Liver (tissue), 8 donors: ENCODE measurements at regions not wholly inside any gene's neighbourhood (a gene's known extent, or its start where the extent isn't known, plus 50 kb on each side); places are given as distances from the start of the nearest gene placed in this dataset.

ENCODE experiments used
- DNase-seq: peaks from one replicate; pipeline ENCODE4 v3.0.0-alpha.2; 2017; ENCODE audit warnings: low spot score
- H3K27ac ChIP-seq, 2 donors: one replicate each; pipeline ENCODE4 v1.7.0; 2013; ENCODE audit warnings: inconsistent platforms in 2 of 2, low read length in 2 of 2, control low read depth in 1 of 2, low read depth in 1 of 2, mild to moderate bottlenecking in 1 of 2
- H3K27me3 ChIP-seq, 4 donors: one replicate each; pipeline versions ENCODE4 v1.6.1 to v1.7.0; 2013; ENCODE audit warnings: low read length in 3 of 4, inconsistent platforms in 1 of 4, mild to moderate bottlenecking in 1 of 4, moderate library complexity in 1 of 4; ENCODE audit not compliant: control insufficient read depth in 4 of 4, insufficient read depth in 4 of 4
- H3K36me3 ChIP-seq, 4 donors: one replicate each; pipeline versions ENCODE4 v1.6.1 to v1.7.0; 2013; ENCODE audit warnings: low read length in 3 of 4, mild to moderate bottlenecking in 3 of 4, low read depth in 1 of 4, moderate library complexity in 1 of 4; ENCODE audit not compliant: control insufficient read depth in 4 of 4, insufficient read depth in 3 of 4
- H3K4me1 ChIP-seq, 4 donors: one replicate each; pipeline versions ENCODE4 v1.6.1 to v1.7.0; 2013; ENCODE audit warnings: low read length in 3 of 4, mild to moderate bottlenecking in 3 of 4, moderate library complexity in 1 of 4; ENCODE audit not compliant: control insufficient read depth in 4 of 4, insufficient read depth in 4 of 4
- H3K4me3 ChIP-seq, 3 donors: one replicate each; pipeline versions ENCODE4 v1.6.1 to v1.7.0; 2013; ENCODE audit warnings: low read length in 3 of 3, control low read depth in 1 of 3, low read depth in 1 of 3, mild to moderate bottlenecking in 1 of 3
- H3K9ac ChIP-seq, 2 donors: one replicate each; pipeline ENCODE4 v1.7.0; 2013; ENCODE audit warnings: low read length in 2 of 2, mild to moderate bottlenecking in 2 of 2, moderate library complexity in 2 of 2, control low read depth in 1 of 2, low read depth in 1 of 2
- H3K9me3 ChIP-seq, 4 donors: one replicate each; pipeline versions ENCODE4 v1.6.1 to v1.7.0; 2013; ENCODE audit warnings: low read length in 3 of 4; ENCODE audit not compliant: control insufficient read depth in 4 of 4
- ATF3 ChIP-seq: IDR thresholded peaks from 2 replicates; pipeline ENCODE4 v1.6.1; 2016; ENCODE audit warnings: antibody characterized with exemption
- CTCF ChIP-seq: fragments of 150-350 bp; IDR thresholded peaks from 2 replicates; pipeline ENCODE4 v1.5.1; 2017; ENCODE audit warnings: improper control_type of control experiment, low read depth, low read length; ENCODE audit not compliant: missing input control
- EGR1 ChIP-seq, 2 donors: IDR thresholded peaks; 2 replicates each; pipeline ENCODE4 v1.6.1; 2016 to 2018; ENCODE audit warnings: antibody characterized with exemption in 2 of 2, low read depth in 2 of 2
- FOXA1 ChIP-seq: IDR thresholded peaks from 2 replicates; pipeline ENCODE4 v1.6.1; 2016; ENCODE audit warnings: antibody characterized with exemption
- FOXA2 ChIP-seq: IDR thresholded peaks from 2 replicates; pipeline ENCODE4 v1.6.1; 2016; ENCODE audit warnings: antibody characterized with exemption
- GABPA ChIP-seq, 2 donors: IDR thresholded peaks in 1 of 2; conservative IDR thresholded peaks in 1 of 2; 2 replicates each; pipeline ENCODE4 v1.6.1; 2016; ENCODE audit warnings: antibody characterized with exemption in 2 of 2, mild to moderate bottlenecking in 1 of 2, moderate library complexity in 1 of 2
- HNF4G ChIP-seq: IDR thresholded peaks from 2 replicates; pipeline ENCODE4 v1.6.1; 2016; ENCODE audit warnings: antibody characterized with exemption
- MAX ChIP-seq: IDR thresholded peaks from 2 replicates; pipeline ENCODE4 v1.6.1; 2016; ENCODE audit warnings: antibody characterized with exemption
- NR2F2 ChIP-seq: IDR thresholded peaks from 2 replicates; pipeline ENCODE4 v1.6.1; 2016; ENCODE audit warnings: antibody characterized with exemption
- RAD21 ChIP-seq, 2 donors: IDR thresholded peaks; 2 replicates each; pipeline ENCODE4 v1.6.1; 2016; ENCODE audit warnings: antibody characterized with exemption in 2 of 2, mild to moderate bottlenecking in 2 of 2
- REST ChIP-seq: IDR thresholded peaks from 2 replicates; pipeline ENCODE4 v1.6.1; 2016; ENCODE audit warnings: antibody characterized with exemption, mild to moderate bottlenecking
- RXRA ChIP-seq, 2 donors: IDR thresholded peaks; 2 replicates each; pipeline ENCODE4 v1.6.1; 2017 to 2018; ENCODE audit warnings: antibody characterized with exemption in 2 of 2, mild to moderate bottlenecking in 1 of 2
- SP1 ChIP-seq: IDR thresholded peaks from 2 replicates; pipeline ENCODE4 v1.6.1; 2018; ENCODE audit warnings: antibody characterized with exemption, mild to moderate bottlenecking
- TAF1 ChIP-seq: conservative IDR thresholded peaks from 2 replicates; pipeline ENCODE4 v1.6.1; 2016; ENCODE audit warnings: antibody characterized with exemption, mild to moderate bottlenecking
- WGBS: extraction: QIAGEN DNeasy Blood & Tissue Kit; methylation state at CpG from one replicate; pipeline ENCODE4 v1.1.7; 2013; 5-methylcytosine and 5-hydroxymethylcytosine counted together
- donor health status: healthy.
- donor health status: healthy.
- donor health status: healthy.
- donor health status: healthy.
- donor health status: healthy.

- TF ChIP-seq ATF3: no peak
- no peak for TF ChIP-seq REST
- TF ChIP-seq CTCF: no peak
- no peak for TF ChIP-seq GABPA (IDR thresholded peaks at IDR 0.05 in 1 of 2, conservative IDR thresholded peaks at IDR 0.05 in 1 of 2)
- TF ChIP-seq EGR1 (IDR thresholded peaks at IDR 0.05; ENCODE audit: low read depth in 2 of 2): no peak
- WGBS: 18% methylated on average over 9 of the region's 9 CpGs
- Histone ChIP-seq H3K27ac (no peak overlapping the region), H3K36me3 (no peaks in the 10 kb centered on the region), H3K4me1 (peaks cover 0 to 18% (median 8%) of the 10 kb centered on the region in 4 donors), H3K9me3 (no peaks in the 10 kb centered on the region), H3K4me3 (peak overlapping the region in 1 of 3 donors; percentile 41), H3K27me3 (peaks cover 0 to 4% (median 1%) of the 10 kb centered on the region in 4 donors), H3K9ac (no peak overlapping the region)
- no peak for DNase-seq
These were observed 76.5 kb upstream of the ZBED5 start for GRCh38 chr11:10934293-10934860.

GRCh38 chr11:10933455-10934292, 75.8 kb upstream of the ZBED5 start:
- Histone ChIP-seq H3K9me3 (no peaks in the 10 kb centered on the region), H3K27me3 (peaks cover 0 to 4% (median 1%) of the 10 kb centered on the region in 4 donors), H3K36me3 (no peaks in the 10 kb centered on the region), H3K4me1 (peaks cover 0 to 18% (median 8%) of the 10 kb centered on the region in 4 donors), H3K9ac (peak overlapping the region in 1 of 2 donors; percentile 52), H3K4me3 (peak overlapping the region in 2 of 3 donors; percentile 34 to 41), H3K27ac (no peak overlapping the region)
- DNase-seq: peak; percentile 84
- 6% methylated on average over 20 of the region's 20 CpGs for WGBS
- TF ChIP-seq FOXA2: no peak
- TF ChIP-seq TAF1: no peak
- TF ChIP-seq HNF4G: no peak
- TF ChIP-seq REST: no peak
- TF ChIP-seq EGR1 (IDR thresholded peaks at IDR 0.05; ENCODE audit: low read depth in 2 of 2): no peak
- TF ChIP-seq CTCF: peak; percentile 98
- no peak for TF ChIP-seq NR2F2
- TF ChIP-seq RXRA (IDR thresholded peaks at IDR 0.05): no peak
- TF ChIP-seq RAD21 (IDR thresholded peaks at IDR 0.05): peak; percentile 98 to 99
- no peak for TF ChIP-seq SP1
- TF ChIP-seq ATF3: no peak
- no peak for TF ChIP-seq FOXA1
- TF ChIP-seq GABPA (IDR thresholded peaks at IDR 0.05 in 1 of 2, conservative IDR thresholded peaks at IDR 0.05 in 1 of 2): no peak
- no peak for TF ChIP-seq MAX
